ENCODE measurements at regions not wholly inside any gene's neighbourhood (a gene's known extent, or its start where the extent isn't known, plus 50 kb on each side); places are given as distances from the start of the nearest gene placed in this dataset.

GRCh38 chr15:62742409-62743171 lies 300.0 kb upstream of the TPM1 start:
- 34% methylated on average over 8 of the region's 8 CpGs for WGBS
- DNase-seq (ENCODE audit: low spot score) = peak; percentile 47
- no peaks in the 10 kb centered on the region for H3K27me3 ChIP-seq (ENCODE audit: control insufficient read depth in 4 of 4, insufficient read depth in 4 of 4, low read length in 3 of 4)
- TF ChIP-seq GABPA (IDR thresholded peaks at IDR 0.05 in 1 of 2, conservative IDR thresholded peaks at IDR 0.05 in 1 of 2) (no peak), RAD21 (IDR thresholded peaks at IDR 0.05) (peak; percentile 76 to 80), SP1 (IDR thresholded peaks at IDR 0.05) (no peak), EGR1 (IDR thresholded peaks at IDR 0.05; ENCODE audit: low read depth in 2 of 2) (no peak), JUND (IDR thresholded peaks at IDR 0.05) (no peak), CTCF (IDR thresholded peaks at IDR 0.05; ENCODE audit: low read depth, low read length, missing input control) (peak; percentile 77), NR2F2 (IDR thresholded peaks at IDR 0.05) (no peak), ATF3 (IDR thresholded peaks at IDR 0.05) (no peak), MAX (IDR thresholded peaks at IDR 0.05) (no peak), TAF1 (conservative IDR thresholded peaks at IDR 0.05) (no peak), RXRA (IDR thresholded peaks at IDR 0.05) (no peak), REST (IDR thresholded peaks at IDR 0.05) (no peak), FOXA2 (IDR thresholded peaks at IDR 0.05) (no peak)
- no peaks in the 10 kb centered on the region for H3K9me3 ChIP-seq (ENCODE audit: control insufficient read depth in 4 of 4, low read length in 3 of 4)
- H3K4me1 ChIP-seq (ENCODE audit: control insufficient read depth in 4 of 4, insufficient read depth in 4 of 4, low read length in 3 of 4) = peaks cover 0 to 4% (median 1%) of the 10 kb centered on the region in 4 donors
- peaks cover 0 to 2% (median 1%) of the 10 kb centered on the region in 4 donors for H3K36me3 ChIP-seq (ENCODE audit: control insufficient read depth in 4 of 4, insufficient read depth in 3 of 4, low read depth in 1 of 4, low read length in 3 of 4)
- no peak overlapping the region for H3K27ac ChIP-seq (ENCODE audit: low read depth in 1 of 2, low read length in 2 of 2)
- H3K9ac ChIP-seq (ENCODE audit: low read depth in 1 of 2, low read length in 2 of 2) = no peak overlapping the region
- H3K4me3 ChIP-seq (ENCODE audit: low read depth in 1 of 3, low read length in 3 of 3) = no peak overlapping the region

- Histone ChIP-seq H3K36me3 (ENCODE audit: control insufficient read depth in 4 of 4, insufficient read depth in 3 of 4, low read depth in 1 of 4, low read length in 3 of 4) (no peaks in the 10 kb centered on the region), H3K9me3 (ENCODE audit: control insufficient read depth in 4 of 4, low read length in 3 of 4) (no peaks in the 10 kb centered on the region), H3K4me3 (ENCODE audit: low read depth in 1 of 3, low read length in 3 of 3) (no peak overlapping the region), H3K9ac (ENCODE audit: low read depth in 1 of 2, low read length in 2 of 2) (no peak overlapping the region), H3K4me1 (ENCODE audit: control insufficient read depth in 4 of 4, insufficient read depth in 4 of 4, low read length in 3 of 4) (peaks cover 0 to 4% (median 1%) of the 10 kb centered on the region in 4 donors), H3K27ac (ENCODE audit: low read depth in 1 of 2, low read length in 2 of 2) (no peak overlapping the region), H3K27me3 (ENCODE audit: control insufficient read depth in 4 of 4, insufficient read depth in 4 of 4, low read length in 3 of 4) (no peaks in the 10 kb centered on the region)
- no peak for DNase-seq (ENCODE audit: low spot score)
- WGBS = 90% methylated on average over 8 of the region's 8 CpGs
- no peak for TF ChIP-seq SP1 (IDR thresholded peaks at IDR 0.05)
- no peak for TF ChIP-seq GABPA (IDR thresholded peaks at IDR 0.05 in 1 of 2, conservative IDR thresholded peaks at IDR 0.05 in 1 of 2)
- TF ChIP-seq ZBTB33 (IDR thresholded peaks at IDR 0.05) = no peak
- TF ChIP-seq NR2F2 (IDR thresholded peaks at IDR 0.05) = no peak
- no peak for TF ChIP-seq EGR1 (IDR thresholded peaks at IDR 0.05; ENCODE audit: low read depth in 2 of 2)
- no peak for TF ChIP-seq RXRA (IDR thresholded peaks at IDR 0.05)
- no peak for TF ChIP-seq FOXA1 (IDR thresholded peaks at IDR 0.05)
- TF ChIP-seq RAD21 (IDR thresholded peaks at IDR 0.05) = no peak
- no peak for TF ChIP-seq REST (IDR thresholded peaks at IDR 0.05)
- no peak for TF ChIP-seq CTCF (IDR thresholded peaks at IDR 0.05; ENCODE audit: low read depth, low read length, missing input control)
Observed at GRCh38 chr15:62745621-62746225, 296.8 kb upstream of the TPM1 start.

Data from liver (tissue), 8 donors.